Activated CD8-positive, alpha-beta memory T cell treated with anti-CD3 and anti-CD28 coated beads, Interleukin-2, amount 50 U/mL, for 1 hour (primary cell): ENCODE measurements at regions not wholly inside any gene's neighbourhood (a gene's known extent, or its start where the extent isn't known, plus 50 kb on each side); places are given as distances from the start of the nearest gene placed in this dataset.

Experiments used
- DNase-seq: peaks from one replicate; pipeline ENCODE4 v3.0.0-alpha.2; 2020; ENCODE audit errors: extremely low read depth

- DNase-seq, result no peak
Observed at GRCh38 chr2:196224756-196225155, 53.4 kb upstream of the STK17B start.

GRCh38 chr2:196225213-196225612 lies 53.8 kb upstream of the STK17B start:
- no peak for DNase-seq

- no peak for DNase-seq
Observed at GRCh38 chr2:196226058-196226706, 54.8 kb upstream of the STK17B start.

- no peak for DNase-seq
Observed at GRCh38 chr2:196226707-196227065, 55.3 kb upstream of the STK17B start.

GRCh38 chr2:196229013-196229412 lies 57.6 kb upstream of the STK17B start:
- no peak for DNase-seq

- peak; percentile 67 for DNase-seq
Observed at GRCh38 chr2:196230061-196230854, 58.9 kb upstream of the STK17B start.

- no peak for DNase-seq
Observed at GRCh38 chr2:196233021-196233804, 61.8 kb upstream of the STK17B start.

GRCh38 chr2:196233805-196234475 lies 62.6 kb upstream of the STK17B start:
- no peak for DNase-seq

GRCh38 chr2:196234672-196235071 lies 63.3 kb upstream of the STK17B start:
- DNase-seq, result no peak

GRCh38 chr2:196238836-196239380 lies 67.5 kb upstream of the STK17B start:
- DNase-seq, result no peak

GRCh38 chr2:196239622-196240587 lies 68.5 kb upstream of the STK17B start:
- DNase-seq, result no peak

- no peak for DNase-seq
Observed at GRCh38 chr2:196241175-196241574, 69.8 kb upstream of the STK17B start.

GRCh38 chr2:196242131-196242620 lies 70.8 kb upstream of the STK17B start:
- DNase-seq, result no peak

- no peak for DNase-seq
Observed at GRCh38 chr2:196244516-196244915, 73.1 kb upstream of the STK17B start.

GRCh38 chr2:196244966-196245365 lies 73.6 kb upstream of the STK17B start:
- no peak for DNase-seq

GRCh38 chr2:196245378-196246140 lies 74.2 kb upstream of the STK17B start:
- no peak for DNase-seq

GRCh38 chr2:196247114-196247975 lies 76.0 kb upstream of the STK17B start:
- no peak for DNase-seq

- DNase-seq, result no peak
Observed at GRCh38 chr2:196247976-196248280, 76.5 kb upstream of the STK17B start.
